Kidney capillary endothelial cell (primary cell): ENCODE measurements at regions not wholly inside any gene's neighbourhood (a gene's known extent, or its start where the extent isn't known, plus 50 kb on each side); places are given as distances from the start of the nearest gene placed in this dataset.

Experiments used
- DNase-seq: peaks from one replicate; pipeline ENCODE4 v3.0.0-alpha.2; 2018; ENCODE audit warnings: low spot score

GRCh38 chr5:35430381-35431162, 187.1 kb upstream of the SPEF2 start:
- no peak for DNase-seq

DNA sequence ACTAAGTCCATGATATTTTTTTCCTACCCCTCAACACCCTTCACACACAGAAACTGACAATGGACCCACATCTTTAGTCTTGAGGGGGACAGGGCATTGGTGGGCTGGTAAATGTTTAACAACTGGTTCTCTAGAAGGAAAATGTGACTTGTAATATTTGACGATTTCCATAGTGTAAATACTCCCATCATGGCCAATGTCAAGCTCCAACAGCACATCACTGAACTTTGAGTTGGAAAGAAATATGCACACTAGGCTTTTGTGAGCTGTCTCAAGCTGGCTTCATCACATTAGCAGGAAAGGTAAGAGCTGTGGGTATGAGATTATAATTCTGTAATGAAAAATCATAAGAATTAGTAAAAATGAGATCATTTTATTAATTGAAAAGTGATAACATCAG, 189.9 kb upstream of the PRLR start:
- DNase-seq = no peak

- DNase-seq = no peak
These were observed 186.8 kb upstream of the PRLR start for GRCh38 chr5:35417040-35417439.

GRCh38 chr5:35416217-35416988, 186.1 kb upstream of the PRLR start:
- DNase-seq = no peak

DNA sequence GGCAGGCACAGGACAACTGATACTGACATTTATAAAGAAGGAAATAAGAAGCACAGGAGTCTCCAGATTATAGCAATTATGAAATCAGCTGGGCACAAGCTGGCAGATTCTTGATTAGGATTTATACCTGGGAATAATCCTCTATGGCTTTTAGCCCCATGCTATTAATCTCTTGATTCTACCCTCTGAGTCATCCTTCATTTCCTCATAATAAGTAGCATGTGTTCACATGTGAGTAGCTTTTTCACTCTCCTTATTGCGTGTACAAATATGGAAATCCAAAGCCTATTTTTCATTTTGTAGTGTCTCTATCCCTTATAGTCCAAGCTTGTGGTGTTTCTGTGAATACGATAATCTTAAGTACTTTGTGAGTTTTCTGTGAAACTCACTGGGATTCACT, 185.0 kb upstream of the PRLR start:
- DNase-seq = no peak

GRCh38 chr5:35409361-35409760, 179.1 kb upstream of the PRLR start:
- no peak for DNase-seq

GRCh38 chr5:35408146-35408545, 177.9 kb upstream of the PRLR start:
- DNase-seq = no peak

DNA sequence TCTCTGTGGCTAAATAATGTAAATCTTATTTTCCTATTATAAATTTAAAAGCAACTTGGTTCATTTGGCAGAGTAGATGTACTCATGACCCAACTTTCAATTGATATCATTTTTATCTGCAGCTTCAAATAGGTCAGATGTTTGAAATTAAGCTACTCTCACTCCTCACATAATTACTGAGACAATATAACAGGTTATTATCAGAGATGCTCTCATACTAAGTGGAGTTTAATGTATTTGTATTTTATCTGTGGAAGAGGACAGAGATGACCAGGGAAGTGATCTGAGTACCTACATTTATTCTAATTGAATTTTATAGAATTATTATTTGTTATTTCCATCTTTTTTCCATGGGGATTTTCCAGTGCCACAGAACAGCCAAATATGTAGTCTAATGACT, 177.4 kb upstream of the PRLR start:
- DNase-seq = no peak

- DNase-seq = no peak
These were observed 175.7 kb upstream of the PRLR start for GRCh38 chr5:35405938-35406337.

- DNase-seq = no peak
These were observed 174.4 kb upstream of the PRLR start for GRCh38 chr5:35404701-35405100.

DNA sequence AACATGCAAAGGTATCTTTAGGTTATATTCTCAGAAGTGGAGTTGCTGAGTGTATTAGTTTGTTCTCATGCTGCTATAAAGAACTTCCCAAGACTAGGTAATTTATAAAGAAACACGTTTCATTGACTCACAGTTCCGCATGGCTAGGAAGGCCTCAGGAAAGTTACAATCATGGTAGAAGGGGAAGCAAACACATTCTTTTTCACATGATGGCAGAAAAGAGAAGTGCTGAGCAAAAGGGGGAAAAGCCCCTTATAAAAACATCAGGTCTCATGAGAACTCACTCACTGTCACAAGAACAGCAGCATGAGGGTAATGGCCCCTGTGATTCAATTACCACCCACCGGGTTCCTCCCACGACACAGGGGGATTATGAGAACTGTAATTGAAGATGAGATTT, 163.6 kb upstream of the PRLR start:
- DNase-seq = no peak

DNA sequence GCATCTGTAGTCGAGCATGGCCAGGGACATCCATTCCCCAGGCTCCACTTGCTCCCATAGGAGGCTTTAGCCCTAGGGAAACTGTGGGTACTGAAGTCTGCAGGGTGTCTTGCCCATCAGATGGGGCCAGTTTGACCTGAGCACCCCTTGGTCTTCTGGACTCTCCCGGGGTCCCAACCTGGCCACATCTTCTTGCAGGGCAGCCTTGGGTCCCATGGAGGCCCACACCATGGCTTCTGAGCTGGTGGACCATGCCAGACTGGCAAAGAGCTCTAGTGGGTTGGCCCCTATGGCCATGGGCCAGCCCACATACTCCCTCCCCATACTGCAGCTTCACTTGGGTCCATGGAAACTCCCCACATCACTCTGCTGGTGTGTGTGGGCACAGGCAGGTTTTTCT, 154.4 kb upstream of the PRLR start:
- DNase-seq = no peak

DNA sequence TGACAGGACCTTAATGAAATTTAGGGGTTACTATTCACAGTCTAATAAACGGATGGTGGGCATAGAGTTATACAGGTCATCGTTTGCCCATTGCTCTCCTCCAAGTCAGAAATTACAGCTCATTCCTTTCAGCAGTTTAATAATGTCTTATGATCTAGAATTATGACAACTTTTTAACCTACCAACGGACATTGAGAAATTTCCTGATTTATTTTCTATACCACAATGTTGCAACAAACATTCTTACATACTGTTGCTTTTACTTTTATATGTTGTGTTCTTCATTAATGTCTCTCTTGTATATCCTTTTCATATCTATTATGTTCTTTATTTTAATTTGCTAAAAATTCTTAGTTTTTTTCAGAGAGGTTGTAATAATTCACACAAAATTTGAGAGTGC, 152.8 kb upstream of the PRLR start:
- DNase-seq = no peak

- DNase-seq = no peak
These were observed 147.4 kb upstream of the PRLR start for GRCh38 chr5:35377653-35378052.

DNA sequence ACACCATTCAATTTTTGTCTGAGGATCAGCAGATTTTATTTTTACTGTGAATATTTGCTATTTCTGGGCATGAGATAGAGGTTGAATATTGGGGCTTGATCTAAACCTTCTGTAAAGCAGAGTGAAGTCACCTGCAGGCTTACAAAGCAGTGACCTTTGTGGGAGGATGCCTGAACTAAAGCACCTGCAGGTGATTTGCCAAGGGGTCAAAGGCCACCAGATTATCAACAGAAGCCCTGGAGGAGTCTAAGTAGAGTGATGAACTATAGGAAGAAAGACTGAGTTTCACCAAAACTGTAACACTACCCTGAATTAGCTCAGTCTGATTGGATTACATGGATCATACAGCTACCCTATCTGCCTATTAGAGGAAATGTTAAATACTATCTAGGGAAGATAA, 144.3 kb upstream of the PRLR start:
- no peak for DNase-seq

DNA sequence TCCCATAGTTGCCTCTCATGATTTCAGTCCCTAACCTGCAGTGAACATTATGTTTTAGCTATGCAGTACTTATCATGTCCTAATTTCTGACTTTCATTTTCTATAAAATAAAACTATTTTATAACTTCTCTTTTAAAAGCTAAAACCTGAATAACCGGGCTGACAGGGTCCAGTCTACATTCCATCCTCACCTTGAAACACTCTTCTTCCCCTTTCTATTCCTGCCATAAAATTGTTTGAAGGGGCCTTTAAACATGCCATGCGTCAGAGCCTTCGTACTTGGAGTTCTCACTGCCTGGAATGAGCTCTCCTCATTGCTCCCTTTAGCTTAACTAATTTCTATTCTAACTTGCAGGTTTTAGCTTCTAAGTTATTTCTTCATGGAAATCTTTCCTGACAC, 143.0 kb upstream of the PRLR start:
- DNase-seq = no peak

GRCh38 chr5:35372482-35372881, 142.2 kb upstream of the PRLR start:
- no peak for DNase-seq

- no peak for DNase-seq
These were observed 141.7 kb upstream of the PRLR start for GRCh38 chr5:35371951-35372426.

DNA sequence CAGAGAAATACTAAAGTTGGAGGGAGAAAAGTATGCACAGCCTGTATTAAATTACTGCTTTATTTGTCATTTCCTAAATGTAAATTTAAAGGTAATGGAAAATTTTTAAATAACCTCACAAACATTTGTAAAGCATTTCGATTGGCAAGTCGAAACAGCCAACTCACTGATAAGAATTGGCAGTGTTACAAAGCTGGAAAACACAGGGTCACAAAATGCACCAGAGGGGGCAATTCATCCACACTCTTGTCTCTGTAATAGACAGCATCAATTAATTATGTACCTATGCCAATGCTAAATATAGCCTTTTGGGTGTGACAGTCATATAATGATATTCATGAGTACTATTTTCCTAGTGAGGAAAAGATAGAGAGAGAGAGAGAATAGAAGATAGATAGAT, 140.6 kb upstream of the PRLR start:
- DNase-seq = no peak

- DNase-seq = no peak
These were observed 139.9 kb upstream of the PRLR start for GRCh38 chr5:35369965-35370790.

- DNase-seq = no peak
These were observed 137.2 kb upstream of the PRLR start for GRCh38 chr5:35367526-35367925.

DNA sequence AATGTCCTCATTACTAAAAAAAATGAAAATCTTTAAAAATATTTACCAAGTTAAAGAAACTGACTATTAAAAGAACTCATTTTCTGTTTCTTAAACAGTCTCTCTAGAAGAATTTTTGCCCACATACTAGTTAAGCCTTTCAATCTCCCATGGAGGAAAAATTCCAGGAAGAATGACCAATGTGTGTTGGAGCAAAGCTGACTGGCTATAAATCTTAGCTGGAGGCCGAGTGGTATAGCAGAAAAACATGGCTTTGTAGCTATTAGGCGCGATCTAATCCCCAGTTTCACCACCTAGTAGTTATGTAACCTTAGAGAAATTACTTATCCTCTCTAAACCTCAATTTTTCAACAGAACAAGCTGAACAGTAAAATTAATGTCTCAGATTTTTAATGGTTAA, 135.5 kb upstream of the PRLR start:
- no peak for DNase-seq

GRCh38 chr5:35364350-35364749, 134.1 kb upstream of the PRLR start:
- DNase-seq = no peak
